HG03097 (cell line): ENCODE measurements at regions not wholly inside any gene's neighbourhood (a gene's known extent, or its start where the extent isn't known, plus 50 kb on each side); places are given as distances from the start of the nearest gene placed in this dataset.
"Not testable (repeated sequence)": the region's sequence is repeated elsewhere in the genome, so short reads cannot be mapped to it uniquely, and the experiment has no call there.

Experiments
- ATAC-seq: cut with Tn5 transposase; IDR thresholded peaks from one replicate; pipeline ENCODE4 v1.9.1; 2021; ENCODE audit not compliant: unreplicated experiment, low FRiP score

GRCh38 chr5:163870441-163870840, 365.0 kb downstream of the MAT2B start:
- no peak for ATAC-seq

GRCh38 chr5:163874431-163874830, 369.0 kb downstream of the MAT2B start:
- ATAC-seq, result no peak

DNA sequence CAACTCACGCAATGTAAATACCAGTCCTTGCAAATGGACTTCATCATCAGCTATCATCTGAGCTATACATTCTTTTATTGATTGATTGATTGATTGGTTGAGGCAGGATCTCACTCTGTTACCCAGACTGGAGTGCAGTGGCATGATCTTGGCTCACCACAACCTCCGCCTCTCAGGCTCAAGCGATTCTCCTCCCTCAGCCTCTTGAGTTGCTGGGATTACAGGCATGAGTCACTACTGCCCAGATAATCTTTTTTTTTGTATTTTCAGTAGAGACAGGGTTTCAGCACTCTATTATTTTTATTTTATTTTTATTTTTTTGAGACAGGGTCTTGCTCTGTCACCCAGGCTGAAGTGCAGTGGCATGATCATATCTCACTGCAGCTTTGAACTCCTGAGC, 369.5 kb downstream of the MAT2B start:
- not testable (repeated sequence) for ATAC-seq

DNA sequence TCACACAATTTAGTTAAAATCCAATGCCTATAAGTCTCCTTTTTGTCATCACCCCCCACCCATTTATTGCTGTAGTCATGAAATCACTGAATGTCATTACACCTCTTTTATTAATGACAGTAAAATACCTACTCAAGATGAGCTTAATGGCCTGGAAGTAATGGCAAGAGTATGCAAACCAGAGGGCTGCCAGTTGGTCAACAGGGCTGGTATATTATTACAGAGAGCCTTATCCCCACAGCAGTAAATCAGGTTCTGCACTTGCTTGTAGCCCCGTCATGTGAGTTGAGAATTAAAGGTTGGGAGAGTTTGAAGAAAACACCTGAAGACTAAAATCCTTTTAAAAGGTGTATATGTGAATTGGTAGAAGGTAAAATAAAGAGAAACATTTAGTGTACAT, 372.4 kb downstream of the MAT2B start:
- ATAC-seq, result no peak

DNA sequence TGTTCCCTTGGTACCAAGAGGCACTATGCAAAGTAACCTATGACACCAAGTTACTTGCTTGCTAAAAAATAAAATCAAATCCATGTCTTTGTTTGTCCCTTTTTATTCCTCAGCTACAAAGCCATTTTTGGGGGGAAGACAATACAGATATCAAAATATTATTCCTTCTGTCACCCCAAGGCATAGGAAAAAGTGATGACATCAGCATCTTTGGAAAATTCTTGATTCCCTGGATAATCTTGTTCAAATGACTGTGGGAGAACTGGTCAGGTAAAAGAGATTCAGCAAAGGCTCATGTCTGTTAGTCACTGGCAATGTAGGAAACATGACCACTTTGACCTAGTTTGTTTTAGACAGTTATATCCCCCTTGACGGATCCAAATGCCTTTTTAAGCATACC, 373.1 kb downstream of the MAT2B start:
- no peak for ATAC-seq

DNA sequence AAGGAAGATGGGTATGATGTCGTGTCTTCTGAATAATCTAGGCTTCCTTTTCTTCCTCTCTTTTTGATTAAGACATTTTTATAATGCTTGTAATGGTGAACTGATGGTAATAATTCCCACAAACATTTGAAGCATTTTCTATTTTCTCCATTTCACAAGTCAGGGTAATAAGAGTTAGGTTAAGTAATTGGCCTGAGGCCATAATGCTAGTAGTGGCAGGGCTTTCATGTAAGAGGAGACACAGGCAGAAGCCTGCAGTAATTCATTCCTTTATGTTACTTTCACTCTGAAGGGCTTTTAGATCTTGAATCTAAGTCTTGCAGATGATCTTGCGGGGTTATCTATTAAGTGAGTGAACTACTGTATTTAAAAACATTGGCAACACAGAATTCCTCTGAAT, 374.9 kb downstream of the MAT2B start:
- ATAC-seq, result no peak

DNA sequence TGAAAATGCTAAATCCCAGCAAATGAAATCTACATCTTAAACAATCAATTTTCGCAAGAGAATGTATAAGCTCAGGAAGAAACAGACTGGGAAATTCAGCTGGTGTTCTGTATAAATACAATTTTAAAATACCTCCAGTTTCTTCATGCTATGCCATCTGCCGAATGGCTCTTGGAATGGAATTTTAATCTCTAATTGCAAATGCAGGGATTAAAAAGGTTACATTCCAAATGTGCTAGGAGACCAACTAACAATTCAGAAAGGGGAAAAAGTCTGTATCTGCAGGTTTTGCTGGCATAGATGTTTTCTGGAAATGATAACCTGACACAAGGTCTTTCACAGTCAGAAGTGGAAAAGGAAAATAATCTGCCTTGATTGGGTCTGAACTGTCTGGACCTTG, 379.7 kb downstream of the MAT2B start:
- no peak for ATAC-seq

GRCh38 chr5:163887854-163888253, 382.4 kb downstream of the MAT2B start:
- ATAC-seq, result no peak

GRCh38 chr5:163888366-163888765, 382.9 kb downstream of the MAT2B start:
- ATAC-seq, result no peak

DNA sequence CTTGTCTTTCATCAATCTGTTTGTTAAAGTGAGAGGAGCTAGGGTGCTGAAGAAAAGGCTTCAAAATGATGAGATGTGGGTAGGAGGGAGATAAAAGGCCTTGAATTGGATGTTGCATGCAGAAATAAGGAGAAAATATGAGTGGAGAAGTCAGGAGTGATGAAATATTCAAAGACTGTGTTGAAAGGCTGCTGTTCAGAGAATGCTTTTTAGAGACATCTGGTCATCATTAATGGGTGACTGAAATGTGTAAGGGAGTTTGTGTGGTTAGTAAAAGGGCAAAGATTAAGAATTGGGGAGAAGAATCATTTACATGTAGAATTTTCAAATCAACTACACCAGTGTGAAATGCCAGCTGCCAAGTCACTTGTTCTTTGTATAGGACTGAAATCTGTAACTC, 383.9 kb downstream of the MAT2B start:
- no peak for ATAC-seq

- no peak for ATAC-seq
Observed at GRCh38 chr5:163890261-163890660, 384.8 kb downstream of the MAT2B start.

GRCh38 chr5:163893281-163893680, 387.9 kb downstream of the MAT2B start:
- ATAC-seq, result no peak

GRCh38 chr5:163894645-163895044, 389.2 kb downstream of the MAT2B start:
- no peak for ATAC-seq

GRCh38 chr5:163898873-163899272, 393.5 kb downstream of the MAT2B start:
- ATAC-seq, result no peak

- not testable (repeated sequence) for ATAC-seq
Observed at GRCh38 chr5:163907783-163908182, 402.4 kb downstream of the MAT2B start.

DNA sequence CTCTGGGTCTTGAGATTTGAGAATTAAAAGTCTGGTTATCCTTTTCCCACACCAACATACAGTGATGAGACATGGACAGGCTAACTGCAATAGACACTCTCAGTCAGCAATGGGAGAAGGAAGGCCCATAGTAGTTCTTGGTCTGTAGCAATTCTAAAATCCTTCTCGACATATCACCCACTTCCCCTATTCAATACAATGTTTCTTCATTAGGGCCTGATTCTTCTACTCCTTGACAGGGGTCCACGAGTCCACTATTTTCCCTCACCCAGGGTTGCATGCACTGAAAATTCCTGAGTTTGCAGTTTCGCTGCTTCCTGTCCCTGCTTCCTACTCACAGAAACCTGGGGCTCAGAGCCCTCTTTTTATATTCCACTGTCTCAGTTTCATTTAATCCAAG, 402.8 kb downstream of the MAT2B start:
- no peak for ATAC-seq

DNA sequence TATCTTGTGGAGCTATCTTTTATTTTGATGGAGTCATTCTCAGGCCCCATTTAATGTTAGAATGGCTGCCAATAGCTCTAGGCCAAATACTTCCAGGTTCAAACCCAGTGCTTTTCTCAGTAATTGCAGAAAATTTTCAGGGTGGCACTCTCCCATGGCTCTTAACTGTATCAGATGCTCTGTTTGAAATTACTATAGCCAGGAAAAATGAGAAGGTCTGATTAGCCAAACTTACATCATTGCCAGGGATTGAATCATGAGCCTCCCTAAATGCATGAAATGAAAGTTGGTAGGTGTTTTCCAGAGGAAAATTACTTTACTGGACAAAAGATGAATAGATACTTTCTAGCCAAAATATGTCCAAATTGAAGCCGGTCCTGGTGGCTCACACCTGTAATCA, 404.8 kb downstream of the MAT2B start:
- no peak for ATAC-seq

- no peak for ATAC-seq
Observed at GRCh38 chr5:163912046-163912445, 406.6 kb downstream of the MAT2B start.

GRCh38 chr5:163913548-163913947, 408.1 kb downstream of the MAT2B start:
- no peak for ATAC-seq

DNA sequence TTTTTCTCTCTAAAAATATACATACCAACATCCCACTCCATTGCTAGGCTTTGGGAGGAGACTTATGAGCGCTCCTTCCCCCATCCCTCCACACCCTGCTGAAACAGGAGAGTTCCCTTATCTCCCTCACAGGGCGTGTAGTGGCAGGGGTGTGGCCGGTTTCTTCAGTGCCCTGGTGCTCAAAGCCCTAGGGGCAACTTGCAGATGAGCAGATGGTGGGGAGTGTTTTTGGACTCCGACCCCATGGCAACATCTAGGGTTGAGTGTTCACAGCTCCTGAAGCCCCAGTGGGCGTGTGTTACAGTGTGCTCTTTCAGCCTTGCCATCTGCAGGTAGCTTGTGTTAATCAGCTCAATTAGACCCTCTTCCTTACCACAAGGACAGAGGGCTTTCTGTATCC, 409.5 kb downstream of the MAT2B start:
- ATAC-seq, result peak; percentile 45

GRCh38 chr5:163915481-163915961, 410.1 kb downstream of the MAT2B start:
- peak; percentile 80 for ATAC-seq

DNA sequence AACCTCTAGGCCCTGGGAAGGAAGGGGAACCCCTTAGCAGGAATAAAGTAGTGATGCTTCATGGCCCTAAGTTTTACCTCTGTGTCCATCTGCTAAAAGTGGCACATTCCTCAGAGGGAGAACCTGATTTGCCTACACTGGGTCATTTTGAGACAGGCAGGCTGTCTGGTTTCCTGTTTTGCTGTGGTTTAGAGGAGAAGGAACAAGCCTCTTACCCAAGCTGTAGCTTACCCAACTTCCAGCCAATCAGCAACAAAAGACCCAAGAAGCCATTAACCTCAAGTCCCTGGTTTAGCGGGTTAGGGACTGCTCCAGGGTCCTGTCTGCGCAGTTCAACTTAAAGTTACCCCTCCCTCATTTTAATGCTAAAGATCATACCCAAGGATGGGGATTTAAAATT, 411.0 kb downstream of the MAT2B start:
- ATAC-seq, result peak; percentile 90

DNA sequence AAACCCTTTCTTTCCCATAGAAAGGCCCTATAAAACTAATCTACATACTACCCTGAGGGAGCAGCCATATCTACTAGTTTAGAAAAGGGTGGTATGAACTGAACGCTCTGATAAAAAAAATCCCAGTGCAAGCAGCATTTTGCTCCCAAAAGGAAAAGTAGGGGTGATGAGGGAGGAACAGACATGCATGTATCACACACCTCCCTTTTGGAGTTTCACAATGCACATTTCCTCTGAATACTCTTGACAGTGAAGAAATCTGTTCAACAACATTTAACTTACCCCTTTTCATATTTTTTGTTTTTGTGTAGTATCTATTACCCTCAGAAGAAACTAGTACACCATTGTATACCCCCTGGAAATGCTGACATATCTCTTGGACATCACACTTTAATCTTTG, 411.4 kb downstream of the MAT2B start:
- no peak for ATAC-seq
